VCaP (cell line): ENCODE measurements at regions not wholly inside any gene's neighbourhood (a gene's known extent, or its start where the extent isn't known, plus 50 kb on each side); places are given as distances from the start of the nearest gene placed in this dataset.

Experiments used
- H3K27ac ChIP-seq: fragments of 450-650 bp; 2 replicates; pipeline ENCODE4 v1.5.1; 2017
- CTCF ChIP-seq: fragments of 450-650 bp; conservative IDR thresholded peaks from 2 replicates; pipeline ENCODE4 v1.5.1; 2017; ENCODE audit warnings: mild to moderate bottlenecking, moderate library complexity

GRCh38 chr15:98326804-98327203 lies 321.5 kb upstream of the IGF1R start:
- H3K27ac ChIP-seq, result no peak overlapping the region
- no peak for TF ChIP-seq CTCF

GRCh38 chr15:98330258-98330657 lies 318.1 kb upstream of the IGF1R start:
- no peak for TF ChIP-seq CTCF

GRCh38 chr15:98330692-98331435 lies 317.5 kb upstream of the IGF1R start:
- no peak overlapping the region for H3K27ac ChIP-seq
- TF ChIP-seq CTCF, result no peak

More at GRCh38 chr15:98330258-98330657, 318.1 kb upstream of the IGF1R start:
- H3K27ac ChIP-seq, result no peak overlapping the region

GRCh38 chr15:98331676-98332075 lies 316.7 kb upstream of the IGF1R start:
- TF ChIP-seq CTCF, result no peak
- H3K27ac ChIP-seq, result no peak overlapping the region

- no peak for TF ChIP-seq CTCF
- no peak overlapping the region for H3K27ac ChIP-seq
Measured at GRCh38 chr15:98333251-98333650, 315.1 kb upstream of the IGF1R start.

GRCh38 chr15:98342911-98343310 lies 305.4 kb upstream of the IGF1R start:
- TF ChIP-seq CTCF, result no peak
- H3K27ac ChIP-seq, result no peak overlapping the region

GRCh38 chr15:98344591-98344990 lies 303.7 kb upstream of the IGF1R start:
- no peak for TF ChIP-seq CTCF
- H3K27ac ChIP-seq, result no peak overlapping the region
